ENCODE measurements at regions not wholly inside any gene's neighbourhood (a gene's known extent, or its start where the extent isn't known, plus 50 kb on each side); places are given as distances from the start of the nearest gene placed in this dataset.

- DNase-seq (ENCODE audit: low spot score), result no peak
- no peak for TF ChIP-seq CTCF (IDR thresholded peaks at IDR 0.05)
Measured at GRCh38 chr2:67048314-67048713, 348.8 kb upstream of the ETAA1 start.

GRCh38 chr2:67050622-67051021, 346.5 kb upstream of the ETAA1 start:
- no peak for TF ChIP-seq CTCF (IDR thresholded peaks at IDR 0.05)
- no peak for DNase-seq (ENCODE audit: low spot score)
- no peak for ATAC-seq (ENCODE audit: low FRiP score)

More at GRCh38 chr2:67048314-67048713, 348.8 kb upstream of the ETAA1 start:
- no peak for ATAC-seq (ENCODE audit: low FRiP score)

- TF ChIP-seq CTCF (IDR thresholded peaks at IDR 0.05), result no peak
- DNase-seq (ENCODE audit: low spot score) (no peak), ATAC-seq (ENCODE audit: low FRiP score) (no peak)
Measured at GRCh38 chr2:67054728-67055127, 342.4 kb upstream of the ETAA1 start.

GRCh38 chr2:67055387-67056304, 341.5 kb upstream of the ETAA1 start:
- DNase-seq (ENCODE audit: low spot score) (no peak), ATAC-seq (ENCODE audit: low FRiP score) (no peak)
- no peak for TF ChIP-seq CTCF (IDR thresholded peaks at IDR 0.05)

- DNase-seq (ENCODE audit: low spot score), result no peak
- ATAC-seq (ENCODE audit: low FRiP score), result no peak
- TF ChIP-seq CTCF (IDR thresholded peaks at IDR 0.05), result no peak
Measured at GRCh38 chr2:67057123-67057522, 340.0 kb upstream of the ETAA1 start.

- TF ChIP-seq CTCF (IDR thresholded peaks at IDR 0.05), result no peak
- ATAC-seq (ENCODE audit: low FRiP score) (peak; percentile 87), DNase-seq (ENCODE audit: low spot score) (no peak)
Measured at GRCh38 chr2:67057901-67058703, 339.0 kb upstream of the ETAA1 start.
